ENCODE measurements at regions not wholly inside any gene's neighbourhood (a gene's known extent, or its start where the extent isn't known, plus 50 kb on each side); places are given as distances from the start of the nearest gene placed in this dataset.
"Not testable (repeated sequence)": the region's sequence is repeated elsewhere in the genome, so short reads cannot be mapped to it uniquely, and the experiment has no call there.

- DNase-seq (ENCODE audit: low spot score): no peak
Observed at GRCh38 chr20:48405909-48406308, 421.9 kb downstream of the PREX1 start.

DNA sequence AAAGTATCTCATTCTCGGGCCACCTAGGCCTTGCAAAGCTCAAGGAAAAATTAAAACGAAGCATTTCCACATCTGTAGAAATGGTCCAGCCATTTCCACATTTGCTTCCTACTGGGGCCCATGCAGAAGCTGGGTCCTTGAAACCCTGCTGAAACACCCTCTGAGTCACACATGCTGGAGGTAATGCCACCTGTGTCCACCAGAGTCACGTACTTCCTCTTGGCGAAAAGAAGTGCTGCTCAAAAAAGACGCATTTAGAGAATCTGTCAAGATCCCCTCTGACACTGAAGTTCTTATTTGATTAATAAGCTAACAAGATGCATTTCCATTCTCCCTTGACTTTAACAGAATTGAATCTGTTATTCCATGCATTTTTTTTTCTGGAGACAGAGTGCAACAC lies 423.2 kb downstream of the PREX1 start:
- DNase-seq (ENCODE audit: low spot score): no peak

- no peak for DNase-seq (ENCODE audit: low spot score)
Observed at GRCh38 chr20:48403167-48403761, 424.5 kb downstream of the PREX1 start.

GRCh38 chr20:48401359-48401758 lies 426.4 kb downstream of the PREX1 start:
- no peak for DNase-seq (ENCODE audit: low spot score)

DNA sequence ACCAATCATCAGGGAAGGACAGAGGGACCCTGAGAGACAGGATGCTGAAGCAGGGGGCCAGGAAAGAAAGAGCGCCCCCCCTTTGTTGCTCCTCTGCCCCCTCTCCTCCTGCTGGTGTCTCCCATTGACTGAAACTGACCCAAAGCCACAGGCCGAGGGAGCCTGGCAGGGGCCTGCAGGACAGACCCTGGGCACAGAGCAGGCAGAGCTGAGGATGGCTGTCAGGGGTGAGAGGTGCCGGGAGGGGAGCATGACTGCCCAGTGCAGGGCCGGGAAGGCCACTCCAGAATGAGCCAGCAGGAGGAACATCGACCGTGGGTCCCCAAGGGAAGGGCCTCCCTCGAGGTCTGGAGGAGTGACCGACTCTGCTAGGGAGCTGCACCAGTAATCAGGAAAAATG lies 427.8 kb downstream of the PREX1 start:
- DNase-seq (ENCODE audit: low spot score): no peak

DNA sequence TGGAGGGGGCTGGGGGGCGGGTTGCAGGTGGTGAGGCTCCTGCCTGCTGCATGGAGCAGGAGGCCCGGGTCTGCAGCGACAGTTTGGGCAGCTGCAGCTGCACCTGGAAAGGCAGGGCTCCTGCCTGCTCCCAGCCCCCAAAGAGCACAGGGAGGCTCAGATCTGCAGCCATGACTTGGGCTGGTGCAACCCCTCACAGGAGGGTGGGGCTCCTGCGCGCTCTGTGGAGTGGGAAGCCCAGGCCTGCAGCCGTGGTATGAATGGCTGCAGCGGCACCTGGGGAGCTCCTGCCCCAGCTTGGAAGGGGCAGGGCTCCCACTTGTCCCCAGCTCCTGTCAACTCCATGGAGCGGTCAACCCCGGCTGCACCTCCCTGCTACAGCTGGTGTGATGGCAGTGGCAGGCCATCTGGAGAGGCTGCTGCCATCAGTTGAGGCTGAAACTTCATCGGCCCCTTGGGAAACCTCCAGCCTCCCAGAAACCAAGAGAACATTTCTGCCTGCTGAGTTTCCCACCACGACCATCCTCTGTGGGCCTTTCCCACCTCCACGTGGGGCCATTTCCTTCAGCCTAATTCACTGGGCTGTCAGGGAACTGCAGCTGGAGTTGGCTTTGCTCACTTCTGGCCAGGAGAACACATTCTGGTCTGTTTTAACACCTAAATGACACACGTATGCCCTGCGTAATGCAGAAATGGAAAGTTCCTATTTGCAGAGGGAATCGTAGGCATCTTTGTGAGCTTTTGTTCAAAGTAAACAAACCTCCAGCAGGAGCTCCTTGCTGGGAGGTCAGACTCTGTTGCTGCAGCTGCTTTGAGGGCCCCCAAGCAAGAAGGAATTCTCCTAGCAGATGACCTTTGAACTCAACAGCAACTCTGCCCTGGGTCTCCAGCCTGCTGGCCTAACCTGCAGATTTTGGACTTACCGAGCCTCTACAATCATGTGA lies 429.0 kb downstream of the PREX1 start:
- DNase-seq (ENCODE audit: low spot score): no peak

- DNase-seq (ENCODE audit: low spot score): not testable (repeated sequence)
Observed at GRCh38 chr20:48396981-48397861, 430.6 kb downstream of the PREX1 start.

- DNase-seq (ENCODE audit: low spot score): no peak
Observed at GRCh38 chr20:48395816-48396546, 431.8 kb downstream of the PREX1 start.

GRCh38 chr20:48394415-48395081 lies 433.3 kb downstream of the PREX1 start:
- DNase-seq (ENCODE audit: low spot score): no peak

- DNase-seq (ENCODE audit: low spot score): no peak
Observed at GRCh38 chr20:48393737-48394314, 434.0 kb downstream of the PREX1 start.

DNA sequence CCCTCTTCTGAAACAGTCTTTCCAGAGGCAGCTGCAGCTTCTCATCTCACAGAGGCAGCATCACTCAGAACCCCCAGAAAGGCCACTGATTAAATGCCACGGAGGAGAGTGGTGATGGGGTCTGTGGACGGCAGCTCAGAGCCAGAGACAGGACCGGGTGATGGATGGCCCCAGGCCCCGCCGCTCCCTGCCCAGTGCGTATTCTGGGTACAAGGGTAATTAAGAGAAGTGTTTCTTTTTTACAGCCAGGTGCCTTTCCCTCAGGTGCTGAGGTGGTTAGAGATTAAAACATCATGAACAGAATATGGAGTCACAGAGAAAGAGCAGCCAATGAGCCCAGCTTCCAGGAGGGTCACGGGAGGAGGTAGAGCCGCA lies 434.5 kb downstream of the PREX1 start:
- DNase-seq (ENCODE audit: low spot score): no peak

- no peak for DNase-seq (ENCODE audit: low spot score)
Observed at GRCh38 chr20:48392407-48393310, 435.1 kb downstream of the PREX1 start.

GRCh38 chr20:48390981-48391380 lies 436.8 kb downstream of the PREX1 start:
- no peak for DNase-seq (ENCODE audit: low spot score)

DNA sequence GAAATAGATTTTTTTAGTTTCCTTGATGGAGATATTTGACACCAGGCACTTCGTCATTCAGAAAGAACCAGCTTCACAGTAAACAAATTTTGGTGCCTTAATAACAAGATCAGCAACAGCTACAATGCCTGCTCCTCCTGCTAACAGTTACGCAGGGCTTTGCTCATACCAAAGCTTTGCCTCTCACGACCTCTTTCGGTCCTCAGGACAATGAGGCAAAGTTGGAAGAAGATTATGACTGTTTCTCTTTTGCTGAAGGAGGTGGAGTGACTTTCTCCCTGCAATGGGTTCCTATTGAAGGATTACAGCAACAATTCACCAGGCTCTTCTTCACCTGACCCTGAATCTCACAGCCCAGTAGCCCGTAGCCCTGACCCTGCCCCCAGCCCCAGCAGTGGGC lies 440.1 kb downstream of the PREX1 start:
- no peak for DNase-seq (ENCODE audit: low spot score)

GRCh38 chr20:48385527-48385926 lies 442.3 kb downstream of the PREX1 start:
- no peak for DNase-seq (ENCODE audit: low spot score)

GRCh38 chr20:48385114-48385513 lies 442.7 kb downstream of the PREX1 start:
- DNase-seq (ENCODE audit: low spot score): no peak

- no peak for DNase-seq (ENCODE audit: low spot score)
Observed at GRCh38 chr20:48384147-48384818, 443.5 kb downstream of the PREX1 start.

DNA sequence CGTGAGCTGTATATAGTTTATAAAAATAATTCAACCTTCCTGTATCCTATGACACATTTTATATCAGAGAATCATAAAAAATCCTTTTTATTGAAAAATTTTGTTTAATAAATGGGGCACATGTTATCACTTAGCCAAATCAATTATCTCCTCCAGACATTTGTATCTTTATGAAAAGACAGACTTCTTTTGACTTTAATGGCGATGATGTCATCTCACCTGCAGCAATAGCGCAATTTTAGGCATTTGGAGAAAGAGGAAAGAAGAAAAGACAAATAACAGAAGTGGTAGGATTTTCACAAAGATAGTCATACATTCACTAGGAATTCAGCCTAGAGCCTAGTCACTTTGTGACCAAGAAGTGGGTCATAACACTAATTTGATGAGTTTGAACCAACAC lies 444.5 kb downstream of the PREX1 start:
- DNase-seq (ENCODE audit: low spot score): no peak

DNA sequence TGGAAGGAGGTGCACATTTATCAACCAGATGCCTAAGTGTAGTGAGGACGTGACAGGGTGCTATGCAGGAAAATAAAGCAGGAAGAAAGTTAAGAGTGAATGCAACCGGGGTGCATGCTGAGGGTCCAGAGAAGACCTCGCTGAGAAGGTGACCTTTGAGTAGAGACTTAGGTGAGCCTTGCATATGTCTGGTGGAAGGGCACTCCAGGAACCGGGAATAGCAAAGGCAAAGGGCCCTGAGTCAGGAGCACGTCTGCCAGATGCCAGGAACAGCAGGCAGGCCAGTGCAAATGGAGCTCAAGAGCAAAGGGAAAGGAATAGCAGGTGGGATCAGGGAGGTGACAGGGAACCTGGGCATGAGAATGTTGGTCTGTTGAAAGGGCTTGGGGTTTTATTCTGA lies 445.5 kb downstream of the PREX1 start:
- no peak for DNase-seq (ENCODE audit: low spot score)

All from COLO829 (cell line).